ENCODE measurements at regions not wholly inside any gene's neighbourhood (a gene's known extent, or its start where the extent isn't known, plus 50 kb on each side); places are given as distances from the start of the nearest gene placed in this dataset.
A peak's percentile ranks its signal among the peaks of the same experiment; 100 is the strongest.

- ATAC-seq (ENCODE audit: insufficient read depth, low read depth) (no peak), DNase-seq (no peak)
- Histone ChIP-seq H3K27ac (ENCODE audit: low read length) (no peak overlapping the region), H3K79me2 (ENCODE audit: insufficient read depth, low read length) (no peaks in the 10 kb centered on the region), H3K36me3 (ENCODE audit: insufficient read depth, low read length) (no peaks in the 10 kb centered on the region), H3K4me1 (ENCODE audit: insufficient read depth, low read length) (no peaks in the 10 kb centered on the region), H2AFZ (ENCODE audit: low read depth, low read length) (0 out of 2 replicates have a peak overlapping the region, but pooled peaks have one; percentile 47), H3K9me3 (ENCODE audit: insufficient read depth, low read length, severe bottlenecking) (no peaks in the 10 kb centered on the region), H3K9ac (ENCODE audit: low read depth, low read length) (no peak overlapping the region), H3K4me2 (ENCODE audit: insufficient read depth, low read length) (no peak overlapping the region), H3K4me3 (ENCODE audit: low read depth in 1 of 2, low read length in 2 of 2) (no peak overlapping the region), H4K20me1 (ENCODE audit: insufficient read depth, low read length) (no peaks in the 10 kb centered on the region), H3K27me3 (ENCODE audit: insufficient read depth, low read length, poor library complexity) (no peaks in the 10 kb centered on the region)
- no peak for TF ChIP-seq EZH2 (IDR thresholded peaks at IDR 0.05; ENCODE audit: borderline replicate concordance, low read depth, low read length, severe bottlenecking)
- TF ChIP-seq CTCF (IDR thresholded peaks at IDR 0.05; ENCODE audit: borderline replicate concordance, extremely low read depth, low read length, poor library complexity, severe bottlenecking): no peak
These were observed 790.3 kb upstream of the KCND2 start for GRCh38 chr7:119482671-119483070.

GRCh38 chr7:119483364-119483763, 789.6 kb upstream of the KCND2 start:
- Histone ChIP-seq H4K20me1 (ENCODE audit: insufficient read depth, low read length) (no peaks in the 10 kb centered on the region), H3K36me3 (ENCODE audit: insufficient read depth, low read length) (no peaks in the 10 kb centered on the region), H3K9me3 (ENCODE audit: insufficient read depth, low read length, severe bottlenecking) (no peaks in the 10 kb centered on the region), H3K9ac (ENCODE audit: low read depth, low read length) (no peak overlapping the region), H3K27ac (ENCODE audit: low read length) (no peak overlapping the region), H2AFZ (ENCODE audit: low read depth, low read length) (no peak overlapping the region), H3K4me2 (ENCODE audit: insufficient read depth, low read length) (no peak overlapping the region), H3K79me2 (ENCODE audit: insufficient read depth, low read length) (no peaks in the 10 kb centered on the region), H3K27me3 (ENCODE audit: insufficient read depth, low read length, poor library complexity) (no peaks in the 10 kb centered on the region), H3K4me1 (ENCODE audit: insufficient read depth, low read length) (no peaks in the 10 kb centered on the region), H3K4me3 (ENCODE audit: low read depth in 1 of 2, low read length in 2 of 2) (no peak overlapping the region)
- DNase-seq: no peak
- TF ChIP-seq EZH2 (IDR thresholded peaks at IDR 0.05; ENCODE audit: borderline replicate concordance, low read depth, low read length, severe bottlenecking) (no peak), CTCF (IDR thresholded peaks at IDR 0.05; ENCODE audit: borderline replicate concordance, extremely low read depth, low read length, poor library complexity, severe bottlenecking) (no peak)
- no peak for ATAC-seq (ENCODE audit: insufficient read depth, low read depth)

- no peak for ATAC-seq (ENCODE audit: insufficient read depth, low read depth)
- no peak overlapping the region for H3K27ac ChIP-seq (ENCODE audit: low read length)
- no peaks in the 10 kb centered on the region for H3K9me3 ChIP-seq (ENCODE audit: insufficient read depth, low read length, severe bottlenecking)
- H3K4me3 ChIP-seq (ENCODE audit: low read depth in 1 of 2, low read length in 2 of 2): no peak overlapping the region
- no peaks in the 10 kb centered on the region for H3K79me2 ChIP-seq (ENCODE audit: insufficient read depth, low read length)
- no peak overlapping the region for H3K9ac ChIP-seq (ENCODE audit: low read depth, low read length)
- no peaks in the 10 kb centered on the region for H4K20me1 ChIP-seq (ENCODE audit: insufficient read depth, low read length)
- DNase-seq: no peak
- no peaks in the 10 kb centered on the region for H3K27me3 ChIP-seq (ENCODE audit: insufficient read depth, low read length, poor library complexity)
- H3K4me1 ChIP-seq (ENCODE audit: insufficient read depth, low read length): no peaks in the 10 kb centered on the region
- H3K36me3 ChIP-seq (ENCODE audit: insufficient read depth, low read length): no peaks in the 10 kb centered on the region
- H2AFZ ChIP-seq (ENCODE audit: low read depth, low read length): no peak overlapping the region
- H3K4me2 ChIP-seq (ENCODE audit: insufficient read depth, low read length): no peak overlapping the region
- TF ChIP-seq CTCF (IDR thresholded peaks at IDR 0.05; ENCODE audit: borderline replicate concordance, extremely low read depth, low read length, poor library complexity, severe bottlenecking): no peak
These were observed 758.6 kb upstream of the KCND2 start for GRCh38 chr7:119514326-119514725.

- Histone ChIP-seq H3K4me1 (ENCODE audit: insufficient read depth, low read length) (no peaks in the 10 kb centered on the region), H3K4me2 (ENCODE audit: insufficient read depth, low read length) (no peak overlapping the region), H3K36me3 (ENCODE audit: insufficient read depth, low read length) (no peaks in the 10 kb centered on the region), H3K79me2 (ENCODE audit: insufficient read depth, low read length) (no peaks in the 10 kb centered on the region), H3K9ac (ENCODE audit: low read depth, low read length) (no peak overlapping the region), H2AFZ (ENCODE audit: low read depth, low read length) (no peak overlapping the region), H4K20me1 (ENCODE audit: insufficient read depth, low read length) (no peaks in the 10 kb centered on the region), H3K27ac (ENCODE audit: low read length) (no peak overlapping the region), H3K4me3 (ENCODE audit: low read depth in 1 of 2, low read length in 2 of 2) (no peak overlapping the region), H3K27me3 (ENCODE audit: insufficient read depth, low read length, poor library complexity) (no peaks in the 10 kb centered on the region), H3K9me3 (ENCODE audit: insufficient read depth, low read length, severe bottlenecking) (no peaks in the 10 kb centered on the region)
- no peak for ATAC-seq (ENCODE audit: insufficient read depth, low read depth)
- TF ChIP-seq EZH2 (IDR thresholded peaks at IDR 0.05; ENCODE audit: borderline replicate concordance, low read depth, low read length, severe bottlenecking): no peak
- no peak for TF ChIP-seq CTCF (IDR thresholded peaks at IDR 0.05; ENCODE audit: borderline replicate concordance, extremely low read depth, low read length, poor library complexity, severe bottlenecking)
- DNase-seq: no peak
These were observed 757.8 kb upstream of the KCND2 start for GRCh38 chr7:119515214-119515613.

Data from DND-41 (cell line).